Activated T-cell treated with anti-CD3 and anti-CD28 coated beads for 48 hours (primary cell): ENCODE measurements at regions not wholly inside any gene's neighbourhood (a gene's known extent, or its start where the extent isn't known, plus 50 kb on each side); places are given as distances from the start of the nearest gene placed in this dataset.

ENCODE experiments used
- DNase-seq: peaks from one replicate; pipeline ENCODE4 v3.0.0-alpha.2; 2020; ENCODE audit warnings: low read depth

- no peak for DNase-seq
Observed at GRCh38 chr5:124461941-124462340, 284.5 kb downstream of the ZNF608 start.

GRCh38 chr5:124461157-124461556, 285.3 kb downstream of the ZNF608 start:
- no peak for DNase-seq

- no peak for DNase-seq
Observed at GRCh38 chr5:124460642-124461041, 285.8 kb downstream of the ZNF608 start.

GRCh38 chr5:124459984-124460383, 286.5 kb downstream of the ZNF608 start:
- DNase-seq, result no peak

- no peak for DNase-seq
Observed at GRCh38 chr5:124457901-124458300, 288.5 kb downstream of the ZNF608 start.

DNA sequence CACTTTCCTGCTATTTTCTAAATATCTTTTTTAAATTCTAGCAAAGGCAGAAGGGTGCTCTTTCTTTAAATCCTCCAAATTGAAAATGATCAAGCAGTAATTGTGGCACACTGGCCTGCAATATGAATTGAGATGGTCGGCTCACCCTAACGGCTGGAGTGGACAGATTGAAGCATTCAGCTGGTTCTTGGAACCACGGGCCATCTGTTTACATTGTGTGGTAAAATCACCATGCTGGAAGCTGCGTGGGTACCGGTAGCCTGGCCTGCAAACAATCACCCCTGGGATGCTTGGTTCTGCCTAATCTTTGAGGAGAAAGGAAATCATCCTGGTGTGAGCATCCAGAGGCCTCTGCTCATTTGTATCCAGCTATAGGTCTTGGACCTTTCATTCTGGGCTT, 289.3 kb downstream of the ZNF608 start:
- no peak for DNase-seq

DNA sequence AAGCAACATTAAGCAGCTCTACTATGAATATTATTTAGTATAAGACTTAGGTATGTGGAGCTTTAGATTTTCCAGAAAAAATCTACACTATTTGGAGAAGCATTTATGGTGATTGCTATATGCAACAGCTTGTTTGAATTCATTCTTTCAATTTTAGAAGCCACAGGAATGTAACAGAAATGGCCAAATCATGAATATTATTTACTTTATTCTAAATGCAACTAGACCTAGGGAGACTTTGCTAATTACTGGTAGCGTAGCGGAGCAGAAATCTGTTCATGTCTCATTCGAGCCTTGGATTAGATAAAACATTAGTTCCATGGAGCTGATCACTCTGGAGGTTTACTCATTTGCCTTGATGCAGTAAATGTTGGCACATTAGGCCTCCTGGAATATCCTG, 290.2 kb downstream of the ZNF608 start:
- DNase-seq, result no peak

GRCh38 chr5:124454081-124454480, 292.4 kb downstream of the ZNF608 start:
- no peak for DNase-seq

GRCh38 chr5:124453221-124454051, 293.0 kb downstream of the ZNF608 start:
- DNase-seq, result no peak

- no peak for DNase-seq
Observed at GRCh38 chr5:124452412-124452811, 294.0 kb downstream of the ZNF608 start.

GRCh38 chr5:124451721-124452383, 294.6 kb downstream of the ZNF608 start:
- DNase-seq, result no peak

DNA sequence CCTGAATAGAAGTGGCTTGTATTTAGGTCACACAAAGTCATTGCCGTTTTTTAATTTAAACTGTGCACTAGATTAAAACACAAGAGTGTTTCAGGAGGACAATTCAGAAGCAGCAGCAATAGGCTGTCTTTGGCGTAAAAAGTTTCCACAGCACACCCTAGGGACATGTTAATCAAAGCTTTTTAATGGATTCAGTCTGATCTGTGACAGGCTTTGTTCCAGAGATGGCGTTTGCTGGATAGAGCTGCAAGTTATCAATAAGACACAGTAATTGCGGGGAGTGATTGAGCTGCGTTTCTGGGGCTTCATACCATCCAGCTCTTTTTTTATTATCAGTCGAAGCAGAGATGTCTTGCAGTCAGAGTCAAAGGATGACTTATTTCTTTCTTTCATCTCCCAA, 300.3 kb downstream of the ZNF608 start:
- no peak for DNase-seq

DNA sequence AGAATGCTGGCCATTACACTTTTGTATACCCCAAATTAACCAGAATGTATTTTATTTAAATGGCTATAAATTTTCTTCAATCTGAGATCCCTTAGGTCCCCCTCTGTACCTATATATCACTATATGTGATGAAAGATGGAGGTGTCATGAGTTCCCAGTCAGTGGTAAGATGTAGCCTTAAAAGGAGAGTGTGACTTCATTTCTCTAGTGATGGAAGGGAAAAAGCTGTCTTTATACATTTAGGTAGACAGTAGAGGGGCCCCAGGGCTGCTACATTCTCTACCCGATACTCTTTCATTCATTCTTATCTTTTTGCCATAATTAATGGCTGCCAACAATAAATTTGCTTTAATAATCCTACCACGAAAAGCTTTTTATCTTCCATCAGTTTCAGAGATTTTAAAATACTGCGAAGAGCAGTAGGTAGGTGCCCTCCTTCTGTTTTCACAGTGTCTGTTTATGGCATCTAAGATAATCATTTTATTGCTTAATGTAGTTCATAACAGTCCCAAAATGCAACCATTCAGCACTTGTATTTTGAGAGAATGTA, 301.3 kb downstream of the ZNF608 start:
- no peak for DNase-seq

DNA sequence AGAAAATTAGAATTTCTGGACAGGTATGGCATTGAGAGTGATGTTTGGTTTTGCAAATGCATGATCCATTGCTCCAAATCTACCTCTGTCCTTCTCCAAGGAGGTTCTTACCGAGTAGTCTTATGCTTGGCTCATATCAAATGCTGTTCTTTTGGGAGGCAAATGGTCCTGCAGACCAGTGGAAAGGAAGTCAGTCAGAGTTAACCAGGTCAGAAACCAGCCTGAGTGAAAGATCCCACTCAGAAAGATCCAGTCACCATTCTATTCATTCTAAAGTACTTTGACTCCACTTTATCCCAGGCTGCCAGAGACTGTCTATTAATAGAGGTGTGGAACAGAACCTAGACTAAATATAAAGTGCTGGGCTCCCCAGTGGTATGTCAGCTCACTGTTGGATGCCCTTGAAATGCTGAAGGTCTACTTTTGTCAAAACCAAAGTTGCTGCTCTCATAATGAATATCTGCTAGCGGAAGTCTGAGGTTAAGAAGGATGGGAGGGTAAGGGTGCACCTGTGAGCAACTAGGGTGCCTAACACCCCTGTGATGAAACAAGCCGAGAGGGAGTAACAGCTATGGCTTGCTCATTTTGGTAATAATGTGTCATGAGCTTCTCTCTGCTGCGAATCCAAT, 302.2 kb downstream of the ZNF608 start:
- no peak for DNase-seq

DNA sequence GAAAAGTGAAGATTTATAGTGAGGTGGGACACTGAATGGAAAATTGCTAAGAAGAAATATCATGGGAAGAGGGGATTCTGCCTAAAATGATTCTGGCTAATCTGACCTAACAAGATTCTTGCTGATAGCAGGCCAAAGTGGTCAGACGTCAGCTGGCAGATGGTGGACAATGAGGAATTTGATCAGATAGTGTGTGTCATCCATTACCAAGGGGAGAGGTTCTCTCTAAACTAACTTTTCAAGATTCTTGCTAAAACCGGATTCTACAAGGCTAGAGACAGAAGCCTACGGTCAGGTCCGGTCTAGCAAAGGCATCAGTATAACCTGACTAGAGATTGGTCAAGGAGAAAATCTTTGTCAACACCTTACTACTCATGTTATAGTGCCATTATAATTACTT, 306.0 kb downstream of the ZNF608 start:
- DNase-seq, result no peak

GRCh38 chr5:124439609-124440008, 306.8 kb downstream of the ZNF608 start:
- no peak for DNase-seq

DNA sequence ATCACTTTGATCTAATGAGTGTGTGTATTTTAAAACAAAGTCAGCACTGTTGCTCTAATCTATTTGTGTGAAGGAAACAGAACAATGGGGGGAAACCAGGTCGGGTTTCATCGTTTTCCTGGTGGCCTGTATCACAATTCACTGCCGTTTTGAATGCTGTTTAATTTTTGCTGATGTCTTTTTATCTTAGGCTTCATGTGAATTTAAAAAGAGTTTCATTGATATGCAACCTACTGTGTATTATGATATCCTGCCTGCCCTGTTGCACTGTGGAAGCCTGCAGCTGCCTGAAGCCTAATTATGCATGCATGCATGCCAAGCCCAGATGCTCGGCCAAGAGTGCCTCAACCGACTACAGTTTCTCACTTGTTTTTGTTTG, 307.5 kb downstream of the ZNF608 start:
- no peak for DNase-seq

- DNase-seq, result no peak
Observed at GRCh38 chr5:124438026-124438902, 308.2 kb downstream of the ZNF608 start.

- no peak for DNase-seq
Observed at GRCh38 chr5:124436294-124436693, 310.1 kb downstream of the ZNF608 start.

GRCh38 chr5:124433170-124433569, 313.3 kb downstream of the ZNF608 start:
- DNase-seq, result no peak

GRCh38 chr5:124421584-124421983, 324.9 kb downstream of the ZNF608 start:
- DNase-seq, result no peak

DNA sequence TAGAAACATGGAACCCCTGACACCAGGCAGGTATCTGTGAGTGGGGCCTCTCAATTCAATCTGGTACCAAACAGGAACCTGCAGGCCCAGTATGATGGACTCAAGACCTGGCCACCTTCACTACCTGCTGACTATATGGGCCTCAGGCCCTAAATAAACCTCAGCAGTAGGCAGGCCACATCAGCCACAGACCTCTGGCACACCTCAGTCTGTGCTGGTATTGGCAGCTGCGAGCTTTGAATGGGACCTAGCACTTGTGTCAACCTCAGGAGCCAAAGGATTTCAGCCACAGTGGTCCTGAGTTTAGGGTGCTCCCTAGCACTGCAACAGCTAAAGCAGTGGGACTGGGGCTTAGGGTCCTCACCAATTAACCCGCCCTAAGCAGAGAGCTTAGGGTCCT, 325.5 kb downstream of the ZNF608 start:
- DNase-seq, result no peak
